ENCODE measurements at regions not wholly inside any gene's neighbourhood (a gene's known extent, or its start where the extent isn't known, plus 50 kb on each side); places are given as distances from the start of the nearest gene placed in this dataset.

GRCh38 chr18:1002653-1003178 is 98.0 kb downstream of the ADCYAP1 start:
- H3K4me2 ChIP-seq (ENCODE audit: low read length) = no peak overlapping the region
- no peak overlapping the region for H3K27ac ChIP-seq (ENCODE audit: low read length)
- H2AFZ ChIP-seq (ENCODE audit: low read depth, low read length) = no peak overlapping the region
- TF ChIP-seq EZH2phosphoT487 (IDR thresholded peaks at IDR 0.05; ENCODE audit: low read depth) (no peak), CTCF (IDR thresholded peaks at IDR 0.05; ENCODE audit: low read depth, low read length) (no peak)
- H3K27me3 ChIP-seq (ENCODE audit: low read depth, low read length) = no peaks in the 10 kb centered on the region
- H3K36me3 ChIP-seq (replicated peaks; ENCODE audit: low read depth, low read length) = no peaks in the 10 kb centered on the region
- no peaks in the 10 kb centered on the region for H3K4me1 ChIP-seq (ENCODE audit: low read length)
- no peaks in the 10 kb centered on the region for H3K9me3 ChIP-seq (ENCODE audit: insufficient read depth, low read length)
- no peak overlapping the region for H3K9ac ChIP-seq (ENCODE audit: low read length)
- H4K20me1 ChIP-seq (ENCODE audit: insufficient read depth, low read length) = no peaks in the 10 kb centered on the region
- no peak overlapping the region for H3K4me3 ChIP-seq (ENCODE audit: low read length)
- no peaks in the 10 kb centered on the region for H3K79me2 ChIP-seq (ENCODE audit: low read length)

- Histone ChIP-seq H3K4me2 (ENCODE audit: low read length) (no peak overlapping the region), H3K4me1 (ENCODE audit: low read length) (no peaks in the 10 kb centered on the region), H3K36me3 (replicated peaks; ENCODE audit: low read depth, low read length) (no peaks in the 10 kb centered on the region), H3K4me3 (ENCODE audit: low read length) (no peak overlapping the region), H3K9me3 (ENCODE audit: insufficient read depth, low read length) (no peaks in the 10 kb centered on the region), H3K27ac (ENCODE audit: low read length) (no peak overlapping the region), H4K20me1 (ENCODE audit: insufficient read depth, low read length) (no peaks in the 10 kb centered on the region), H3K79me2 (ENCODE audit: low read length) (no peaks in the 10 kb centered on the region), H2AFZ (ENCODE audit: low read depth, low read length) (no peak overlapping the region), H3K27me3 (ENCODE audit: low read depth, low read length) (no peaks in the 10 kb centered on the region), H3K9ac (ENCODE audit: low read length) (no peak overlapping the region)
- TF ChIP-seq CTCF (IDR thresholded peaks at IDR 0.05; ENCODE audit: low read depth, low read length) (no peak), EZH2phosphoT487 (IDR thresholded peaks at IDR 0.05; ENCODE audit: low read depth) (no peak)
Observed at GRCh38 chr18:1003499-1003898, 98.8 kb downstream of the ADCYAP1 start.

- no peaks in the 10 kb centered on the region for H3K9me3 ChIP-seq (ENCODE audit: insufficient read depth, low read length)
Observed at GRCh38 chr18:1006304-1006703, 101.6 kb downstream of the ADCYAP1 start.

GRCh38 chr18:1006965-1007364 is 102.3 kb downstream of the ADCYAP1 start:
- Histone ChIP-seq H3K4me3 (ENCODE audit: low read length) (no peak overlapping the region), H3K9me3 (ENCODE audit: insufficient read depth, low read length) (no peaks in the 10 kb centered on the region), H3K36me3 (replicated peaks; ENCODE audit: low read depth, low read length) (no peaks in the 10 kb centered on the region), H3K9ac (ENCODE audit: low read length) (no peak overlapping the region), H3K27me3 (ENCODE audit: low read depth, low read length) (no peaks in the 10 kb centered on the region), H3K27ac (ENCODE audit: low read length) (no peak overlapping the region), H3K4me1 (ENCODE audit: low read length) (no peaks in the 10 kb centered on the region), H4K20me1 (ENCODE audit: insufficient read depth, low read length) (no peaks in the 10 kb centered on the region), H3K79me2 (ENCODE audit: low read length) (no peaks in the 10 kb centered on the region), H2AFZ (ENCODE audit: low read depth, low read length) (no peak overlapping the region), H3K4me2 (ENCODE audit: low read length) (no peak overlapping the region)
- TF ChIP-seq CTCF (IDR thresholded peaks at IDR 0.05; ENCODE audit: low read depth, low read length) = no peak
- TF ChIP-seq EZH2phosphoT487 (IDR thresholded peaks at IDR 0.05; ENCODE audit: low read depth) = no peak

More at GRCh38 chr18:1006304-1006703, 101.6 kb downstream of the ADCYAP1 start:
- no peaks in the 10 kb centered on the region for H3K27me3 ChIP-seq (ENCODE audit: low read depth, low read length)
- H3K4me2 ChIP-seq (ENCODE audit: low read length) = no peak overlapping the region
- H3K27ac ChIP-seq (ENCODE audit: low read length) = no peak overlapping the region
- H3K36me3 ChIP-seq (replicated peaks; ENCODE audit: low read depth, low read length) = no peaks in the 10 kb centered on the region
- no peaks in the 10 kb centered on the region for H3K79me2 ChIP-seq (ENCODE audit: low read length)
- no peaks in the 10 kb centered on the region for H4K20me1 ChIP-seq (ENCODE audit: insufficient read depth, low read length)
- H2AFZ ChIP-seq (ENCODE audit: low read depth, low read length) = no peak overlapping the region
- H3K4me1 ChIP-seq (ENCODE audit: low read length) = no peaks in the 10 kb centered on the region
- no peak overlapping the region for H3K9ac ChIP-seq (ENCODE audit: low read length)
- TF ChIP-seq EZH2phosphoT487 (IDR thresholded peaks at IDR 0.05; ENCODE audit: low read depth) (no peak), CTCF (IDR thresholded peaks at IDR 0.05; ENCODE audit: low read depth, low read length) (no peak)
- no peak overlapping the region for H3K4me3 ChIP-seq (ENCODE audit: low read length)

Measured in OCI-LY3 (cell line).